BLaER1 (cell line): ENCODE measurements at regions not wholly inside any gene's neighbourhood (a gene's known extent, or its start where the extent isn't known, plus 50 kb on each side); places are given as distances from the start of the nearest gene placed in this dataset.

Experiments used
- H3K27ac ChIP-seq: shearing (Covaris generic); formaldehyde crosslinking; 2 replicates; pipeline ENCODE4 v1.8.1; 2022
- H3K27me3 ChIP-seq: shearing (Covaris generic); formaldehyde crosslinking; 2 replicates; pipeline ENCODE4 v1.8.1; 2022
- H3K36me3 ChIP-seq: shearing (Covaris generic); formaldehyde crosslinking; 2 replicates; pipeline ENCODE4 v1.8.1; 2022
- H3K4me1 ChIP-seq: shearing (Covaris generic); formaldehyde crosslinking; 2 replicates; pipeline ENCODE4 v1.8.1; 2022
- H3K4me2 ChIP-seq: shearing (Covaris generic); formaldehyde crosslinking; 2 replicates; pipeline ENCODE4 v1.8.1; 2022
- H3K4me3 ChIP-seq: shearing (Covaris generic); formaldehyde crosslinking; 2 replicates; pipeline ENCODE4 v1.8.1; 2022
- H3K9ac ChIP-seq: shearing (Covaris generic); formaldehyde crosslinking; 2 replicates; pipeline ENCODE4 v1.8.1; 2022
- H3K9me3 ChIP-seq: shearing (Covaris generic); formaldehyde crosslinking; 2 replicates; pipeline ENCODE4 v1.8.1; 2022
- H4K20me1 ChIP-seq: shearing (Covaris generic); formaldehyde crosslinking; 2 replicates; pipeline ENCODE4 v1.8.1; 2022
- Cebpa-rat ChIP-seq: shearing (Covaris generic); IDR thresholded peaks from 2 replicates; pipeline ENCODE4 v1.8.1; 2022

GRCh38 chrX:10380300-10380699 is 223.5 kb downstream of the CLCN4 start:
- Histone ChIP-seq H3K27ac (peak overlapping the region; percentile 73), H3K36me3 (no peaks in the 10 kb centered on the region), H3K9ac (no peak overlapping the region; the same call in 1 of the 2 replicates), H3K4me1 (peaks cover 46% of the 10 kb centered on the region), H3K4me3 (no peak overlapping the region), H4K20me1 (no peaks in the 10 kb centered on the region), H3K4me2 (peak overlapping the region; percentile 63), H3K27me3 (peaks cover 69% of the 10 kb centered on the region), H3K9me3 (peaks cover 46% of the 10 kb centered on the region)
- TF ChIP-seq Cebpa-rat: no peak

- Histone ChIP-seq H3K27ac (peak overlapping the region; percentile 73), H3K9me3 (peaks cover 37% of the 10 kb centered on the region), H3K4me3 (no peak overlapping the region), H3K4me1 (peaks cover 46% of the 10 kb centered on the region), H4K20me1 (no peaks in the 10 kb centered on the region), H3K9ac (no peak overlapping the region), H3K27me3 (peaks cover 69% of the 10 kb centered on the region), H3K36me3 (no peaks in the 10 kb centered on the region), H3K4me2 (peak overlapping the region; percentile 63)
- no peak for TF ChIP-seq Cebpa-rat
These were observed 224.4 kb downstream of the CLCN4 start for GRCh38 chrX:10381193-10381592.

- no peak overlapping the region for H3K27ac ChIP-seq
These were observed 230.2 kb downstream of the CLCN4 start for GRCh38 chrX:10387011-10387410.

GRCh38 chrX:10390187-10390586 is 230.2 kb downstream of the MID1 start:
- H3K27me3 ChIP-seq: peaks cover 91% of the 10 kb centered on the region
- no peak overlapping the region for H3K4me2 ChIP-seq
- H3K27ac ChIP-seq: no peak overlapping the region
- H3K4me1 ChIP-seq: peaks cover 10% of the 10 kb centered on the region
- H3K4me3 ChIP-seq: no peak overlapping the region
- H4K20me1 ChIP-seq: no peaks in the 10 kb centered on the region
- H3K9ac ChIP-seq: no peak overlapping the region
- peaks cover 24% of the 10 kb centered on the region for H3K9me3 ChIP-seq
- no peaks in the 10 kb centered on the region for H3K36me3 ChIP-seq
- TF ChIP-seq Cebpa-rat: no peak

More at GRCh38 chrX:10387011-10387410, 230.2 kb downstream of the CLCN4 start:
- Histone ChIP-seq H3K4me1 (peaks cover 9% of the 10 kb centered on the region), H3K4me3 (no peak overlapping the region), H3K36me3 (no peaks in the 10 kb centered on the region), H3K9ac (no peak overlapping the region), H3K9me3 (peaks cover 35% of the 10 kb centered on the region), H3K4me2 (no peak overlapping the region), H3K27me3 (peaks cover 77% of the 10 kb centered on the region), H4K20me1 (no peaks in the 10 kb centered on the region)
- TF ChIP-seq Cebpa-rat: no peak

GRCh38 chrX:10393241-10393640 is 227.1 kb downstream of the MID1 start:
- no peaks in the 10 kb centered on the region for H4K20me1 ChIP-seq
- peaks cover 5% of the 10 kb centered on the region; the same call in 1 of the 2 replicates for H3K9me3 ChIP-seq
- H3K27ac ChIP-seq: no peak overlapping the region
- no peaks in the 10 kb centered on the region for H3K36me3 ChIP-seq
- no peak overlapping the region for H3K9ac ChIP-seq
- H3K4me2 ChIP-seq: no peak overlapping the region
- peaks cover 41% of the 10 kb centered on the region for H3K4me1 ChIP-seq
- no peak for TF ChIP-seq Cebpa-rat
- H3K27me3 ChIP-seq: peaks cover 95% of the 10 kb centered on the region
- no peak overlapping the region for H3K4me3 ChIP-seq

GRCh38 chrX:10393899-10394298 is 226.5 kb downstream of the MID1 start:
- Histone ChIP-seq H3K36me3 (no peaks in the 10 kb centered on the region), H3K9ac (no peak overlapping the region), H3K27me3 (peaks cover 96% of the 10 kb centered on the region), H3K4me1 (peaks cover 44% of the 10 kb centered on the region), H3K4me2 (no peak overlapping the region), H3K9me3 (no peaks in the 10 kb centered on the region), H3K4me3 (no peak overlapping the region), H3K27ac (no peak overlapping the region), H4K20me1 (no peaks in the 10 kb centered on the region)
- no peak for TF ChIP-seq Cebpa-rat

- no peaks in the 10 kb centered on the region for H4K20me1 ChIP-seq
- peaks cover 44% of the 10 kb centered on the region for H3K4me1 ChIP-seq
- H3K4me2 ChIP-seq: peak overlapping the region; percentile 49
- TF ChIP-seq Cebpa-rat: no peak
- H3K27ac ChIP-seq: no peak overlapping the region; the same call in 1 of the 2 replicates
- H3K27me3 ChIP-seq: peaks cover 96% of the 10 kb centered on the region
- no peak overlapping the region for H3K4me3 ChIP-seq
- no peaks in the 10 kb centered on the region for H3K36me3 ChIP-seq
- H3K9ac ChIP-seq: no peak overlapping the region
- H3K9me3 ChIP-seq: no peaks in the 10 kb centered on the region
These were observed 225.2 kb downstream of the MID1 start for GRCh38 chrX:10395179-10395578.
